ENCODE measurements at regions not wholly inside any gene's neighbourhood (a gene's known extent, or its start where the extent isn't known, plus 50 kb on each side); places are given as distances from the start of the nearest gene placed in this dataset.

GRCh38 chr18:57220930-57221483 is 74.1 kb downstream of the BOD1L2 start:
- TF ChIP-seq CTCF (IDR thresholded peaks at IDR 0.05) (no peak), POLR2A (IDR thresholded peaks at IDR 0.05) (no peak)
